HG03439 (cell line): ENCODE measurements at regions not wholly inside any gene's neighbourhood (a gene's known extent, or its start where the extent isn't known, plus 50 kb on each side); places are given as distances from the start of the nearest gene placed in this dataset.

Source experiments
- ATAC-seq: cut with Tn5 transposase; IDR thresholded peaks from one replicate; pipeline ENCODE4 v1.9.1; 2021; ENCODE audit warnings: mild to moderate bottlenecking, moderate library complexity; ENCODE audit not compliant: unreplicated experiment

GRCh38 chr4:108236264-108236663 is 67.5 kb upstream of the LEF1 start:
- ATAC-seq, result no peak

GRCh38 chr4:108227923-108228322 is 59.2 kb upstream of the LEF1 start:
- no peak for ATAC-seq

GRCh38 chr4:108224611-108225053 is 55.9 kb upstream of the LEF1 start:
- no peak for ATAC-seq

GRCh38 chr4:108223313-108223712 is 54.6 kb upstream of the LEF1 start:
- ATAC-seq, result no peak

GRCh38 chr4:108219998-108220397 is 51.3 kb upstream of the LEF1 start:
- no peak for ATAC-seq
